Ureter (tissue), 1 donor: ENCODE measurements at regions not wholly inside any gene's neighbourhood (a gene's known extent, or its start where the extent isn't known, plus 50 kb on each side); places are given as distances from the start of the nearest gene placed in this dataset.

ENCODE experiments used
- DNase-seq: peaks from one replicate; pipeline ENCODE4 v3.0.0-alpha.2; 2020; ENCODE audit warnings: low spot score
- donor health status: DM: yes; HTN: yes; CAD: no.

DNA sequence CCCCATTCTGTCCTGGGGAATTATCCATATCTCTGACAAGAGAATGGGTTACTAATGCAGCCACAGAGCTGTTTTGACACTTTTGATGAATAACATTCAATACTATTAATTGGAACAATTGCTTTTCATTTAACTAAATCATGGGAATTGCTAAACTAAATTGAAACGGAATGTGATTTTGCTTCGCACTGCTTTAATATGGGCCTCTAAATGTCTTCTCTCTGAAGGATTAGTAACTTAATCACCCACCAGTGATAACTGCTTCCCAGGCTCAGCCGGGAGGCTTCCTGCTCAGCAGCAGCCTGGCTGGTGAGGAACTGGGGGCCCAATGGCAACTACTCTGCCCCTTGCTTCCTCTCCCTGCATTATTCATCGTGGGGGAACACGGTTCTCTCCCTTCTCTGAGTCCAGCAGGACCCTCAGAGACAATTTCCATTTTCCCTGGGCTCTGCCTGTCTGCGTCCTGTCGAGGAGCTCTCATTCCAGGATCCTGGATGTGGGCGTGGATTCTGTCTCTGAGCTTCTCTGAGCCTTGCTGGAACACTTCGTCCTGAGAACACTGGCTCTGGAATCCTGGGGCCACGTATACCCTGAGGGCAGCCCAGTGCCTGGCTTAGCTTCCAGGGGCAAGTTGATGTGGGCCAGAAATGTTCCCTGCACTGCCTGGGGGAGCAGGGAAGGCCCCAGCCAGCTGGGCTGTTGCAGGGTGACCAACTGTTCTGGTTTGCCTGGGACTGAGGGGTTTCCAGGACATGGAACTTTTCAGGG, 308.9 kb downstream of the DHX35 start:
- no peak for DNase-seq

DNA sequence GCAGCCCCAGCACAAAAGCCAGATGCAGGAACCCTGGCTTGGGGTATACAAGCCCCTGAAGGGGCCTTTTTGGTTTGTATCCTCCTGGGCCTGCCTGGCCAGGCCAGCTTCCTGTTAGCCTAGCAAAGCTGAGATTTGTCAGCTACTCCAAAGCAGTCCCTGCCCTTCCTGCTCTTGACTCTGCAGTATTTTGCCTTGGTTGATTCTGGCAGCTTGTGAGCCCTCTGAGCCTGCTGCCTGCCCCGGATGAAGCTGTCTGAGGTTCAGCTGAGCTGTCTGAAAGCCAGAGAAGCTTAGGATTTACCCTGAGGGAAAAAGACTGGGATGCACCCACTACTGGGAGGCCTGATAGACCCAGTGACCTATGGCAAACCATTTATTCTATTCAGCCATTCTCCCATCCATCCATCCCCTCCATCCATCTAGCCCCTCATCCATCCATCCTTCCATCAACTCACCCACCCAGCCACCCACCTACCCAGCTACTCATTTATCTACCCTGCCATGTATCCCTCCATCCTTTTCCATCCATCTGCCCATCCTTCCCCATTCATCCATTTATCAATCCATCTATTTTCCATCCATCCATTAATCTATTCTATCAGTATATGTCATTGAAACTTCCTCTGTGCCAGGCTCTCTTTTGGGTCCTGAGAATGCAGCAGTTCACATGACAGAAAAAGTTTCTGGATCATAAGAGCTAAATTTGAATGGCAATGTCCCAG, 307.5 kb downstream of the DHX35 start:
- DNase-seq: no peak

DNA sequence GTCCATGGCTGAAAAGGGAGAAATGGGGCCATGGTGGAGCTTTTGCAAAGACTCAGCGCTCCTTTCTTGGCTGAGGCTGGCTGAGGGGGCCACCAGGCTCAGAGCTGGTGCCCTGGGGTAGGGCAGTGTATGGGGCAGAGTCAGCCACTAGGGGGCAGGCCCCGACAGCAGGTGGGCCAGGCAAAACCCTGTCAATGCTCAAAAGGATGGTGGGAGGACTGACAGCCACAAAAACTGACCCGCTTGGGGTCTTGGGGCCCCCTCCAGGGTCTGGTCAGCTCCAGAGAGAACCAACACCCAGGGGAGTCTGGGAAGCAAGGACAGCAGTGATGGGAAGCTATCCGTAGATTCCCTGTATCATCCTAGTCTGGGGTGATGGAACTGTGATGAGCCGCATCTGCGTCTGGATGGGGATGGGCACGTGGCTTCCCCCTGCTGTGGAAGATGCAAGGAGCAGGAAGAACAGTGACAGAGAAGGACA, 306.9 kb downstream of the DHX35 start:
- peak; percentile 55 for DNase-seq

DNA sequence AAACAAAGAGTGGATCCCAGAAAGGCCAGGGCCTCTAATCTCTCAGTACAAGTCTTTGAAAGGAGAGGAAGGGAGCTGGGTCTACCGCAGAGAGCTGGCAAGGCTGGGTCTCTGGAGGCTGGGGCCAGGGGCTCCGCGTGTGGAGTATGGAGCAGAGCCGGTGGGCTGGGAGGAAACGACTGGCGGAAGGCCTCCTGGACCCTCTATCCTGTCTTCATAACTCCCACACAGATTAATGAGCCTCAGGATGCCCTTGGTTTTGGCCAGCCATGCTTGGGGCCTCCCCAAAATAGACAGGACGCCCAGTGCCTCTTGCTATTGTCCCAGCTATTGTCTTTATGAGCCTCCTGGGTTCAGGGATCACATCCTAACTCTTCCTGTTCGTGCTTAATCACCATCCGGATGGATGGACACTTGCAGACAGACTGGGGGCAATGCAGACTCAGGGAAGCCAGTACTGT, 306.4 kb downstream of the DHX35 start:
- no peak for DNase-seq

DNA sequence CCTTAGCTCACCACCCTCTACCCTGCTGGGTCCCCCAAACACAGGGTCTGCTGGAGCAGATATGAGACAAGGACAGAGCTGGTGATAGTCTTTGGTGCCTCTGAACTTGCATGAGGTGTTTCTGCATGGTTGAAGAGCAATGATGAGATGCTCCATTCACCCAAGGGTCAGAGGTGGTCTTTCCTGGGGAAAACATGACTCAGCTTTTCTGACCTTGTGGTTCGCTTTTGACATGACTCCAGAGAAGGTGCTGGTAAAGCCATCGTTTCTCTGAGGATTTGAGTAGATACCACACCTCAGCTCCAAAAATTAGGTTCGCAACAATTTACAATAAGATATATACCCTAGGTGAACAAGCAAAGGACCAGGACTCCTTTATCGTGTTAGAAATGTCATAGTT, 304.8 kb downstream of the DHX35 start:
- DNase-seq: no peak

DNA sequence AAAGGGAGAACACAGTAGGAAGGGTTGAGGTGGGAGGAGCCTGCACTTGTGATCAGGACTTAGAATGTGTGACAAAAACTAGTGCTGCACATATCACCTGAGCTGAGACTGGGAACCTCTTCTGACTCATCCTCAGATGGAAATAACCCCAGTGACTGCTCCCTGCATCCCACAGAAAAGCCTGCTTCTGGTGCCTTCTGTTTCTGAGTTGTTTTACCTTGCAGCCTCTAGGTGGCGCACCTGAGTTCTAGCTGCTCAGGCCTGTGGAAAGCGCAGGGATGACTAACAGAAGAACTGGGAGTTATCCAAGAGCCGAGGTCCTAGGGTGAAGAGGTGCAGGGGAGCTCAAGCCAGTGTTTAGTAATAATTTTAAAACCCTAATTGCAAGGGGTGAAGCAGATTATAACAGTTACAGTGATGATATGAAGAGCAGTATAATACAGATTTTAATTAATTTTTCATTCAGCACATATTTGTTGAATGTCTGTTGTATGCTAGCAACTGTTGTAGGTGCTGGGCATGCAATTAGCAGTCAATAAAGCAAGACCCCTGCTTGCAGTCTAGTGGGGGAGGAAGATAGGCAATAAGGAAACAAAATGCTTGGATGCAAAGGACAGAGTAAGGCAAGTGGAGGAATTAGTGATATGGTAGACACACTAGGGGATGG, 302.5 kb downstream of the DHX35 start:
- peak; percentile 64 for DNase-seq

DNA sequence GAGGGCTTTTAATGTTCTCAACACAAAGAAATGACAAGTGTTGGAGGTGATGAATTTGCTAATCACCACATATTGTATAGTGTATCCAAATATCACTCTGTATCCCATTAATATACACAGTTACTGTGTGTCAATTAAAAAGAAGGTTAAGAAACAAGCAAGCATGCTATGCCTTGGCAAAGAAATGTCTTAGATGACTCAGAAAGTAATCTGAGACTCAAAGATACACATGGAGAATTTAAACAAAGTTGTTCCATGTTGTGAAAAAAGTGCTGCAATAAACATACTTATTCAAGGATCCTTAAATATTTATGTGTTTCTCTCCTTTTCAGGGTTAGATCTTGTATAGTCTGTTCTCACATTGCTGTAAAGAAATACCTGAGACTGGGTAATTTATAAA, 300.9 kb downstream of the DHX35 start:
- DNase-seq: no peak

DNA sequence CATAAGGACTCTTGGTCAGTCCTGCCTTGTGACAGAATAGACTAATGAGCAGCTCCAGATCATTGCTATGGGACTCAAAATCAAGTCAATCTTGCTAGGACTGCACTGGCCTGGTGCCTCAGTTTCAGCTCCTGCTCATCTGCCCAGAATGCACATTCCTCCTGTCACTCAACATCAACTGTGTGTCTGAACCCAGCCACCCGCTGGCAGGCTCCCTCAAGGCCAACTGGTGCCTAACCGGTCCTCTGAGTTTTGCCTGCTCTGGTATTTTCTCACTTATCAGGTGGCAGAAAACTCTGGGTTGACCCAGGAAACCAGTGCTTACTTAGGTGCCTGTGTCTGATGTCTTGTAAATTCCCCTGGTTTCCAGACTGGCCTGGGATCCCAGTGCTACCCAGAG, 297.7 kb downstream of the DHX35 start:
- no peak for DNase-seq

DNA sequence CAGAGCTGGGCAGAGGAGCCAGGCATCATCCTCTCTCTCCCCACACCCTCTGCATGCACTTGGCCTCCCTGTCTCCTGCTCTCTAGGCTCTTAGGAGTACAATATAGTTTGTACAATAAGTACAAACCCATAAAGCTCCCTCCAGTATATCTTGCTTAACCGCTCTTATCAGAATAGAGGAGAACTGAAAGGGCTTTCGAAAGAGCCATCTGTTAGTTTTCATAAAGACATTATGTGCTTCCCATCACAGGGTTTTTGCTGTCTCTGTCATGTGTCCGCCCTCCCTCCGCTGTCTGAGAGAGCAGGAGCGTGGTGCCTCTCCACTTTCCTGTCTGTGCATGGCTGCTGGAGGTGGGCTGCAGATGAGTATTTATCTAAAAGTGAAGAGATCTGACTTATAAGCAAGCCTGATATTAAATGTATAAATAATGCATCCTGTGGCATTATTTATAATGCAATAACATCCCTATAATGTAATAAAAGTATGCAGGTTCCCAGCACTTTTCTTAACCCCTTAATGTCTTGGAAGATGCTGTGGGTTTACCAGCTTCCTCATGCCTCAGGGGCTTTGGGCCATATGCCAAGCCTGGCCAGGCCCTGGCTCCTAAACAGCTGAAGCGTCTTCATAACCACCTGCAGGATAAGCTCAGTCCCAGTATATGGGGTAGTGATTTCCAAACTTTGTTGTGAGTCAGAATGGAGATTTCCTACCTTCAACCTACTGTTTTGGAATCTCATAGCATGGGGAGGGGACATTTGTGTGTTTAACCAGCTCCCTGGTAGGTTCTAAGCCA, 297.1 kb downstream of the DHX35 start:
- no peak for DNase-seq

DNA sequence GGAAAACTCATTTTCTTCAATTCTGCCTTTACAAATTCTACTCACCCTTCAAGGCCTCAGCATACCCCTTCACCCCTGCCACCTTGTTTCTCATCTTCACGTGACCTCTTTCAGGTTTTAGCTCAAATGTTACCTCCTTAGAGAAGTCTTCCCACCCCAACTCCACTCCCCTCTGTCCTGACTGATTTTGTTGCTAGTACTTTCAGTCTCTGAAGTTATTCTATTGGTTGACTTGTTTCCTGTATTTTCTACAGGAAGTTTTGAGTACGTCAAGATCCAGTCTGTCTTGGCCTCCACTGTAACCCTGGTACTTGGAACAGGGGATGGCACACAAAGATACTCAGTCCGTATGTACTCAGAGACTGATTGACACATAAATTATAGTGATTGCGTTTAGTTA, 296.1 kb downstream of the DHX35 start:
- DNase-seq: no peak

DNA sequence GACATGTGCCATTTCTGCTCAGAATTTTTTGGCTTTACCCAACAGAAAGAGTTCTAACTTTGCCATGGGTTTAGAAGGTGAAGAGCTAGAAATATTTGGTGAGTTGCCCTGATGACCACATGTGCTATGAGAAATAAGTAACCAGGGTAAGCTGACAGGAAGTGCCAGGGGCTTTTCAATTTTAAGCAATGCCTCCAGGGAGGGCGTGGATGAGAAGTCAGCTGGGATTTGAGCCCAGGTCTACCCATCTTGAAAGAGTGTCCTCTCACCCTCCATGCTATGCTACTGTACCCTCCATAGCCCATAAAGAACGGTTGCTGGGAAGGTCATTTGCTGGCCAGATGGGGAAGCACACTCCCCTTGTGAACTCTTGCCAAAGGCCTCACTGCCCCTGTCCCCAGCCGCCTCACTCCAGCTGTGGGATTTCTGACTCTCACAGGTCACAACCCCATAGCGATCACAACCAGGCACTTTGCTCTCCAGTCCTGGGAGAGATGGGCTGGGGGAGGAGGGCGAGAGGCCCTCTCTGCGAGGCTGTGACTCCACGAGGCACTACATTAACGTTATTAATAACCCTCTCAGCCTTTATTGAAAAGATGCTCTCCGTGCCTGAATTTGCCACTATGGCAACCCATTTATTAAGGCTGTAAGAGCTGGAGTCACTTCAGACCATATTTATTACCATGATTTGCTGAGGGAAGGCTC, 291.1 kb downstream of the DHX35 start:
- no peak for DNase-seq

DNA sequence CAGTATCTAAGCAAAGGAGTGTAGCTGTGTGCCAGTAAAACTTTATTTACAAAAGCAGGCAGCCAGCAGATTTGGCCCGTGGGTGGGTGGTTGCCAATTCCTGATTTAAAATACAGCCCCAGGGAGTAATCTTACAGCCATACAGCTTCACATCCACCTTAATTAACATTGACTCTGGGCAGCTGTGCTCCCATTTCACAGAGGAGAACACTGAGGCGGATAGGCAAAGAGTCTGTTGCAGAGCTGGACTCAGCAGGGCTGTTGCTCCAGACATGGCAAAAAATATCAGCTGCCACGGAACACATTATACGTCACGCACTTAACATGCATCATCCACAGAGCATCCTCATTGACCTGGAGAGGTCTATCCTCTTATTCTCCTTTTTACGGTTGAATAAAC, 289.9 kb downstream of the DHX35 start:
- no peak for DNase-seq

DNA sequence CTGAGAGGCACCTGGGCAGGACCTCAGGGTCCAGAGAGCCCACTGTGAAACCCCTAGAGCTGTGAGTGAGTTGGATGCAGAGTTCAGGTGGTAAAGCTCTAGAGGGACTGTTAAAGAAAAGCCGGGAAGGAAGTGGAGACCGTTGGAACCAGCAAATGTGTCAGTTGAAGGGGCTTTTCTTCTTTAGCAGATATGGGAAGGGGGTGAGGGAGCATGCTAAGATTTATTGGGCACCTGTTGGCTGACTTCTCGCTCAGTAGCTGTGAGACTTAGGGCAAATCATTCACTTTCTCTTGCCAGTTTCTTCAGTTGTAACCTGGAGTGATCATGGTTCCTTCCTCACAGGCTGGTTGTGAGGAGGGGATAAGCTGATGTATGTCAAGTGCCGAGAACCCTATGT, 287.7 kb downstream of the DHX35 start:
- no peak for DNase-seq

DNA sequence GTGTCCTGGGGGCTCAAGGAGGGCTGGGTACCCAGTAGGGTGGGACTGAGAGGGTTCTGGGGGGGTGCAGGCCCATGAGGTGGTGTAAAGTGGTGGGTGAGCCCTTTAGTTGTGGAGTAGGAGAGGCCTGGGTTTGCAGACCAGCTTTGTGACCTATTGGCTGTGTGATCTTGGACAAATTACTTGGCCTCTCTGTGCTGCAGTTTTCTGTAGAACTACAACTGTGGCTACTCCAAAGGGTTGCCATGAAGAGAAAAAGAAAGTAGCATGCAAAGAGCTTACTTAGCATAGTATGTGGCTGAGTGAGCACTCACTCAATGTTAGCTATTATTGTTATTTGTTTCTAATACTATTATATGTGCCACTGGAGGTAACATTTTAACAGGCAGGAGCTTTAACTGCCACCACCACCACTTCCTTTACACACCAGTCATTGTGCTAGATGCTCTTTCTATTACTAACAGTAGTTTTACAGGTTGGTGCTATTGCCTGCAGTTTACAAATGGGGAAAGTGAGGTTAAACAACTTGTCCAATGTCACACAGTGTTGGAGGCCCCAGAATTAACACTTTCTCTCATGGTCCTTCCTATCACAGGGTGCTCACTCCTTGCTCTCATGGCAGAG, 286.8 kb downstream of the DHX35 start:
- no peak for DNase-seq

DNA sequence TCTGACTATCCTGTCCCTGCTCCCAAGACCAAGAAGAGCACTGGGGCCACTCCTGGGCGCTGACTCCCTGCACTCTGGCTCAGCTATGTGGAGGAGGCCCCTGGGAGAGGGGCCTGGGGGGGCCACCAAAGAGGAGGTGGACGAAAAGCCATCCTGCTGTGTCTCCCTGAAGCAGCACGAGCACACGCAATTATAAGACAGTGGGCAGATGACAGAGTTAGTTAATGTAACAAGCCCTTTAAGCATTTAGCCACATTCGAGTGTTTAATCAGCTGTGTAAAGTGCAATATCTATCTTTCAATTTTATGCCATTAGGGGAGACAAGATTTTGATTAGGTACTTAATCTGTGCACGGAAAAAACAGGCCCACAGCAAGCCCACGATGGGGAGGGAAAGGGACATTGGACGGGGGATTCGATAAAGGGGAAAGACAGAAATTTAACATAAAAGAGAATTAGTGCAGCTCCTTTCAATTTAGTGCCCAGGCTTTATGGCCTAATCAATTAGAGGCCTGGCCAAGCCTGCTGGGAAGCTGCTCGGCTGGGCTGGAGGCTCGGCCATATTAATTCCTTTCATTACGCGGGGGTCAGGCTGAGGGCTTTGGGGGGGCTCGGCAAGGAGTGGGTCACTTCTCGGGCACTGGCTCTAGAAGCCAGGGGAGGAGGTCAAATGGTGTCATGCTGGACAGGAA, 286.2 kb downstream of the DHX35 start:
- DNase-seq: no peak

DNA sequence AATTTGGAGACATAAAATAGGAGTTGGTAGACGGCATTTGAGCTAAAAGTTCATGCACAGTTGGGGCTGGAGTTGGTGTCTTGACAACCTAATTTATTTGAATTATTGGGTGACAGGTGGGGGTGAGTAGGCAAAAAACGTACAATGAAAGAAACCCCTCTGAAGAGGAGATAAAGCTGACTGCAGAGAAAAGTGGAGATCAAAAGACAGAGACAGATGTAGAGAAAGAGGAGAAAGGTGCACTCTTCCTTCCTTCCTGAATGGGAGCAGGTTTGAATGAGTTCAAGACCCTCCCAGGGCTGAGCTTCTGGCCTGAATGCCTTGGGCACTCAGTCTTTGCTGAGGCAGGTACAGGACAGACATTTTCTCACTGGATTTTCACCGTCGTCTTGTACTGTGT, 284.3 kb downstream of the DHX35 start:
- no peak for DNase-seq

DNA sequence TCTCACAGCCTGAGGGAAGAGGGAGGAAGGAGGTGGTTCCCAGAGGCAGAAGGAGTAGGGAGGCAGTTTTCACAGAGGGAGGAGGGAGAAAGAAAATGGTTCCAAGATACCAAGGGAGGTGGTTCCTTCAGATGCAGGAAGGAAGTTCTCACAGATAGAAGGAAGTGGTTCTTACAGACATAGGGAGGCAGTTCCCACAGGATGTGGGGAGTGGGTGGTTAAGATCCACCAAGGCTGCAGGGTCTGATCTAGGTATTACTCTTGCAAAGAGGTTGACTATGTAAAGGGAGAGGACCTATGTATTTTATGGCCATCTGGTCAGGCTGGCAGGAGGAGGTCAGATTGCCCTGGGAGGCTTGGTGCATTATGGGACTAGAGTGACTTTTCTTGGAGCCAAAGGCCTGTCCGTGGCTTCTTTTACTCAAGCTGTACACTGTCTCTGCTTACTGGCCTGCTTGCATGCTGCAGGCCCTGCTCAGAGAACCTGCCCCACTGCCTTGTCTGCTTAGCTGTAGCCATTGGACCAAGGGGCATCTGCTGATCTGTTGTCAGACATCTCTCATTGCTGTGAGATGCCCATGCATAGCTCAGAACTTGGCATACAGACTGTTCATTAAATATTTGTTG, 283.7 kb downstream of the DHX35 start:
- DNase-seq: no peak

DNA sequence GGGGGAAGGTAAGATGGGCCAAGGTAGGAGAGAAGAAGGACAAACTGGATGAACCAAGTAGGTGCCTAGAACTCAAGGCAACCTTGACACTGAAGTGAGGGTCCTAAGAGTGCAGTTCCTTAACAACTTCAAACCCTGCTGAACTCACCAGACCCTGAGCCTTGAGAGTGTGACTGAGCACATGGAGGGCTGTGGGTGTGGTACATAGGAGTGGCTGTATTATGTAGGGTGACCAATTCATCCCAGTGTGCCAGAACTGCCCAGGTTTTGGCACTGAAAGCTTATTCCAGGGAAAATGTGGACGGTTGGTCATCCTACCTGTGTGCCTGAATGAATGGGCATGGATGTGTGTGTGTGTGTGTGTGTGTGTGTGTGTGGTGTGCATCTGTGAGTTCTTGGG, 281.8 kb downstream of the DHX35 start:
- DNase-seq: no peak

DNA sequence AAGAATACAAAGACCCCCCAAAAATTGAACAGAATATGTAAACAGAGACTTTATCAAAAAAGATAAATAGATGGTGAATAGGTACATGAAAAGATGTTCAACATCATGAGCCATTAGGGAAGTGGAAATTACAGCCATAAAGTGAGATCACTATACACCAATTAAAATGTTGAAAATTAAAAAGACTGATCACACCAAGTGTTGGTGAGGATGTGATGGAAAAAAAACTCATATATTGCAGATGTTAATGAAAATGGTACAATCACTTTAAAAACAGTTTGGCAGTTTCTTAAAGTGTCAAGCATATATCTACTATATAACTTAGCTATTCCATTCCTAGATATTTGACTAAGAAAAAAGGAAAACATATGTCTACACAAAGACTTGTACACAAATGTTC, 280.5 kb downstream of the DHX35 start:
- DNase-seq: no peak
